ENCODE measurements at regions not wholly inside any gene's neighbourhood (a gene's known extent, or its start where the extent isn't known, plus 50 kb on each side); places are given as distances from the start of the nearest gene placed in this dataset.

DNA sequence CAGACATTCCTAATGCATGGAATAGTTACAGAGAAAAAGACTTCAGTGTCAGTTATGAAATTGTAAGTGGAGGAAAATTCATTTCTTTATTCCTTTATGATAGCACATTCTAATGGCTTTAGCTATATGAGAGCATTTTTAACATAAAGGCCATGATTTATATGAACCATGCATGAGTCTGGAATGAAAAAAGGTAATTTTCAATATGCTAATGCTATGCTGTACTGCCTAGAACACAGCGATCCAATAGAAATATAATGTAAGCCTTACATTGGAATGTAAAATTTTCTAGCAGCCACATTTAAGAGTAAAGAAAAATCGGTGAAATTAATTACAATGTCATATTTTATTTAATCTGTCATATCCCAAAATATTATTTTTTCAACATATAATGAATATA, 932.0 kb downstream of the C4orf33 start:
- Histone ChIP-seq H3K9me3 (ENCODE audit: control insufficient read depth, insufficient read depth, low read length) (peaks cover 3% of the 10 kb centered on the region; the same call in 1 of the 2 replicates), H3K18ac (ENCODE audit: low read depth, low read length) (no peak overlapping the region), H4K91ac (ENCODE audit: insufficient read depth, low read depth, low read length) (no peak overlapping the region), H4K20me1 (ENCODE audit: insufficient read depth, low read length) (no peaks in the 10 kb centered on the region), H3K23ac (ENCODE audit: low read depth, low read length) (no peak overlapping the region), H3K27ac (ENCODE audit: insufficient read depth, low read length) (no peak overlapping the region), H3K9me1 (ENCODE audit: insufficient read depth, low read length) (no peaks in the 10 kb centered on the region), H2BK120ac (ENCODE audit: low read depth, low read length) (no peak overlapping the region), H3K9ac (ENCODE audit: low read depth, low read length) (no peak overlapping the region), H3K14ac (replicated peaks; ENCODE audit: low read depth, low read length) (no peak overlapping the region), H4K8ac (ENCODE audit: low read depth in 2 of 2, low read length in 2 of 2) (no peak overlapping the region), H3K4me3 (ENCODE audit: insufficient read depth, low read depth, low read length) (no peak overlapping the region), H3K4me2 (ENCODE audit: low read depth, low read length) (no peak overlapping the region), H3K79me1 (ENCODE audit: low read depth in 1 of 2, low read length in 2 of 2) (no peaks in the 10 kb centered on the region), H3K27me3 (ENCODE audit: control insufficient read depth, insufficient read depth, low read length) (no peaks in the 10 kb centered on the region), H4K5ac (ENCODE audit: low read depth, low read length) (no peak overlapping the region), H2AFZ (replicated peaks; ENCODE audit: low read length, poor library complexity) (no peak overlapping the region), H2BK5ac (ENCODE audit: low read depth, low read length, poor library complexity, severe bottlenecking) (no peak overlapping the region), H2BK15ac (ENCODE audit: low read depth, low read length) (no peak overlapping the region), H3K56ac (ENCODE audit: extremely low read depth, insufficient read depth, low read length) (no peak overlapping the region), H3K4me1 (ENCODE audit: control insufficient read depth, insufficient read depth, low read length) (no peaks in the 10 kb centered on the region), H2AK5ac (ENCODE audit: low read depth, low read length) (no peak overlapping the region), H2BK20ac (ENCODE audit: low read depth, low read length) (no peak overlapping the region), H3K36me3 (ENCODE audit: control insufficient read depth, insufficient read depth, low read length) (no peaks in the 10 kb centered on the region), H3K4ac (ENCODE audit: low read depth, low read length) (no peak overlapping the region), H2AK9ac (replicated peaks; ENCODE audit: low read depth, low read length, poor library complexity) (no peak overlapping the region)
- CTCF ChIA-PET = no interaction called here
- no CpG with 5 or more reads among the region's 2 CpGs for WGBS, 2 experiments (ENCODE audit: extremely low coverage in 2 of 2, insufficient read length in 1 of 2)
- dilution Hi-C loops (cut with HindIII; ENCODE audit: low sequenced_read_pairs, unreplicated experiment) = no loop called here
- no peak for DNase-seq
- in situ Hi-C loops (cut with MboI; ENCODE audit: low sequenced_read_pairs) = no loop called here
- POLR2A ChIA-PET (ENCODE audit: unreplicated experiment) = no interaction called here
- intact Hi-C loops (cut with micrococcal nuclease) = no loop called here
- no peak for ATAC-seq (ENCODE audit: low read depth)
- no TSS peak for BruUV-seq (replicated peaks)
- TF ChIP-seq USF2 (IDR thresholded peaks at IDR 0.05; ENCODE audit: low read depth, low read length) (no peak), MXI1 (IDR thresholded peaks at IDR 0.05; ENCODE audit: borderline replicate concordance, low read depth, low read length) (no peak), RCOR1 (IDR thresholded peaks at IDR 0.05; ENCODE audit: insufficient replicate concordance, low read length) (no peak), NFE2L2 (IDR thresholded peaks at IDR 0.05; ENCODE audit: low read depth, low read length) (no peak), CEBPB (IDR thresholded peaks at IDR 0.05; ENCODE audit: low read depth, low read length) (no peak), FOS (IDR thresholded peaks at IDR 0.05; ENCODE audit: low read depth, low read length) (no peak), RFX5 (IDR thresholded peaks at IDR 0.05; ENCODE audit: low read depth, low read length) (no peak)

Measured in IMR-90 (cell line).